EL (cell line): ENCODE measurements at regions not wholly inside any gene's neighbourhood (a gene's known extent, or its start where the extent isn't known, plus 50 kb on each side); places are given as distances from the start of the nearest gene placed in this dataset.
"Not testable (repeated sequence)": the region's sequence is repeated elsewhere in the genome, so short reads cannot be mapped to it uniquely, and the experiment has no call there.

Experiments used
- DNase-seq: peaks from one replicate; pipeline ENCODE4 v3.0.0-alpha.2; 2016

DNA sequence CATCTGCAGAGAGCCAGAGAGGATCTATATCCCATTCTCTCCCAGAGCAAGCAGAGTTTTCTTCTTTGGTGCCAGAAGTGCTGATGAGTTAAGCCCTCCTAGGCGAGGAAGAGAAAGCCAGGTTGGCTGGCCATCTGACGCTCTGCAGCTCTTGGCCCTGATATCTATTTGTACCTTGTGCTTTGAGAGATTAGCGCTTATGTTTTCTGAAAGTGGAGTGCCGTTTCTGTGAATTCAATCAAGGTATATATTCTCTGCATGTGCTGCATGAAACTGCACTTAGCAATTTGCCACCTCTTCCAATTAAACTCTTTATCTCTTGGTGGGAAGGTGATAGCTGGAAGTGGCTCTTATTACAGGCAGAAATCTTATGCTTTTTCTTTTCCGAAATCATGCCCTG is 177.5 kb downstream of the LPIN1 start:
- no peak for DNase-seq

DNA sequence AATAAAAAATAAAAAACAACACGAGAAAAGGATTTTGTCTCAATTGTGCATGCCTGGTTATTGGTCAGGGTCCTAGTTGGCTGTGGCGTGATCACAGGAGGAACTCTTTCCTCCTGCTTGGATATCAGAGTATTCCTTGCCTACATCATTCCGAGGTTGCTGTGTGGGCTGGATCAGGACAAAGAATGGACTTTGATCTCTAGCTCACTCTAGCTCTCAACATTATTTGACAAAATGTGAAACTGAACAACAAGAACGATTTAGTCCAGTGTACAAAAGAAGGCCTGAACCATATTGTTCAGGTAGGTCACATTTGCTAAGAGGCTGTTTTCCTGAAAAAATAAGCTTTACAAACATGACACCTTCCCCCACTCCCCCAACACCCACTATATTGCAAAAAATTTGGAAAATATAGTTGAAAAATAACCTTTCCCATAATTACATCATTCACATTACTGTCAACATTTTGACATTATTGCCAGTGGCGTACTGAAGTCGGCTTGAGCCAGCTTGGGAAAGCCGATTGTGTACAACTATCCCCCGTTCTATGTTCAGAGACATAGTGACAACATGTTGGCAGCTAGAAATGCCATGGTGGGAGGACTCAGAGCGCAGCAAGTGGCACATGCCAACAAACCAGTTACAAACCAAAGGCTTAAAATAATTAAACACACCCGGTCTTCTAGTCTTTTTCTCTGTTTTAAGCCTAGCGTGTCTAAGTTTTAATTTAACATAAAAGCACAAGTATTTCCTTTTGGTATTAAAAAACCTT is 179.0 kb downstream of the LPIN1 start:
- DNase-seq = no peak

DNA sequence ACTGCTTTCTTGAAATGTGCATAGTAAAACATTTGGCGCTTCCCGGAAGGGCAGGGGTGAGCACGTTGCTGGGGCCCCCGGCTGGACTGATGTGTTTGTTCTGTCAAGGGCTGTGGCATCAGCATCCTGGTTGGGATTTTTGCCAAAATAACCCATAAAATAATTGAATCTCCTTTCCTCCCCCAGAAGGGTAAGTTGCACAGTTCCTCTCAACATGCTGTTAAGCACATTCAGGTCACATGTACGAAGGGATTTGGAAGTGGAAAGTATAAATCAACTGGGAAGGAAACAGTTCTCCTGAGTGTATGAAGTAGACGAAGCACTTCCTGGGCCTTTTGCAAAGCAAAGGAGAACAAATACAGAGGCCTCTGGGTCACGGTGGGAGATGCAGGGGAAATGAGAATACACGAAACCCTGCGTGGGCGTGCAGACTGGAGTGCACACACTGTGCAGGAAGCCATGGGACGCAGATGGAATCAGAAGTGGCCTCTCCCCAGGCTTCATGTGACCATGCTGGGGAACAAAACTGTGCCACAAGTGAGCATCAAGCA is 183.9 kb downstream of the LPIN1 start:
- DNase-seq = no peak

DNA sequence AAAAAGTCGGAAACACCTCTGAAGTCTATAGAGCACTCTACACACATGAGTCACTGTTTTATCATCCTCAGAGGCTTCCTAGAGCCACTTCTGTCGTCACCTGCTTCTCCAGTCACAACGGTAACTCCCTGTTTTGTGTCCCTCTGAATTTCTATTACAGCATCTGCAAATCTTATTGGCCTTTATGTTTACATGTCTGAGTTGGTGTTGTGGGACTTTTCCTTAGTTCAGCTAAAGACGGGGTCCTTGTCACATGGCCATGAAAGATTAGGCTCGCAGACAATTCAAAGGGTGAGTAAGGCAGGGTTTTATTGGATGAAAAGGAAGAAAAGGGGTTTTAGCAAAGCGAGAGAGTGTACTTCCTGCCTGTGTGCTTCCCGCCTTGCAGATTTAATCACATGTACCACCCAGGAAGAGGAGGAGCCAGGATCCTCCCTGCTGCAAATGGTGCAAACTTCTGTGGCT is 185.6 kb downstream of the LPIN1 start:
- no peak for DNase-seq

DNA sequence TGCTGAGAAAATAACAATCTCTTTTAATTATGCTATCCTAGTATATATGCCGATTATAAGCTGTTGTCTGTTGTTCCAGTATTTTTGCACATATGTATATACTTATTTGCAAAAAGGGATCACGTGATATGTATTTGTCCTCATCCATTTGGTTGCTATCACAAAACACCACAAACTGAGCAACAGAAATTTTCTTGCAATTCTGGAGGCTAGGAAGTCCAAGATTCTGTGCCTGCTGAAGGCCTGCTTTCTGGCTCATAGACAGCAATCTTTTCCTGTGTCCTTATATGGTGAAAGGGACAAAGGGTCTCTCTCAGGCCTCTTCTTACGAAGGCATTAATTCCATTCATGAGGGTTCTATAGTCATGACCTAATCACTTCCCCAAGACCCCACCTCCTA is 186.5 kb downstream of the LPIN1 start:
- DNase-seq = no peak

DNA sequence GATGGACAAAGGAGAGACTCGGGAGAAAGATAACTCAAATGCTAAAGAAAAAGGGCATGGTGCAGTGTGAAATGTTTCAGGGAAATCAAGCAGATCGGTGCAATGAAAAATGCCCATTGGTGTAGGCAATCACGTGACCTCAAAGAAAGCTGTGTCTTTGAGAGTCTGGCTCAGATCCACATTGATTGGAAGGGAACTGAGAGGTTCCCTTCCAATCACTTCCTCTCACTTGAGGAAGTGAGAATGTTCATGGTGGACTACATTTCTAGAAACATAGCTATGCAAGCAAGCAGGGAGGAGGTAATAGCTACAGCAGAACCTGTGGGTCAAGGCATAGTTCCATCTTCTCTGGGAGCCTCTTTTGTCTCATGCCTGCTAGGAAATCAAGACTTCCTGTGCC is 187.4 kb downstream of the LPIN1 start:
- DNase-seq = no peak

DNA sequence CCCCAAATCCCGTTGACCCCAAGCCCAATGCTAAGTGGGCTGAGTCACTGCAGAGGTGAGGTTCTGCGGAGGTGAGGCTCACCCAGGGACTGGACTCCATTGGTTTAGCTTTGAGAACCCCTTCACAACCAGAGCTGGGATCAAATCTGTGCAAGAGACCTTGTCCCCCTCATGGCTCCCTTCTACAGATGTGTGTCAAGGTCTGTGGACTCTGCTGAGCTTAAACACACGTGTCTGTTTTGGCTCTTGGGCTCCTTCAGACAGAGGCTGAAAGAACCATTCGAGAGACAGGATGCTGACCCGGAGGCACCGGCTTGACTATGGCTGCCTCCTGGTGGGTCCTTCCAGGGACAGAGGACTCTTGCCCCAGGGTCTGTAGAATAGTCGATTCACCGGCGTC is 190.3 kb downstream of the LPIN1 start:
- DNase-seq = no peak

DNA sequence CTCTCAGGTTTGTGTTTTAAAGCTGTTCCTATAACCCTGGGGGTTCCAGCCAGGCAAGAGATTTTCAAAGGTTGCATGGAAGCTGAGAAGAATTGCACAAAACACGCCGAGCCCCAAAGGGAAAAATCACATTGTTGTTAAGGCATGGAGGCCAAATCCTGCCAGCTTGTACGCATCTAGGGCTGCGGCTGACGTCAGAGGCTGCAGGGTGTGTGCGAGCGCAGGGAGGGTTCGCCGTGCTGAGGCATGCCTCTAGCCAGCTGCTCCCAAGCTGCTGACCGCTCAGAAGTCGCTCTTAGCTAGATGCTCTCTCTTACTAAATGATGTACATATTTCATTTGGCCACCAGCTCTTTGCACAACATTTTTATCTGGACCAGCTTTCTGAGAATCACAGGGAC is 191.8 kb downstream of the LPIN1 start:
- no peak for DNase-seq

DNA sequence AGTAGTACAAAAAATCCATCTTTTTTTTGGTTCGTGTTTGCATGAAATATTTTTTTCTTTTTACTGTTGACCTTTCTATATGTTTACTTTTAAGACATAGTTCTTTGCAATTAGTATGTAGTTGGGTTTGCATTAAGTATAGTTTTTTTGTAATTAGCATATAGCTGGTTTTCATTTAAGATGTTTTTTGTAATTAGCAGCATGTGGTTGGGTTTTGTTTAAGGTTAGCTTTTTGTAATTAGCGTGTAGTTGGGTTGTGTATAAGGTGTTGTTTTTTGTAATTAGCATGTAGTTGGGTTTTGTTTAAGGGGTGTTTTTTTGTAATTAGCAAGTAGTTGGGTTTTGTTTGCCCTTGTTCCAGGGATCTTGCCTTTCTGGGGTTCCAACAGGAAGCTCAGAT is 193.1 kb downstream of the LPIN1 start:
- no peak for DNase-seq

DNA sequence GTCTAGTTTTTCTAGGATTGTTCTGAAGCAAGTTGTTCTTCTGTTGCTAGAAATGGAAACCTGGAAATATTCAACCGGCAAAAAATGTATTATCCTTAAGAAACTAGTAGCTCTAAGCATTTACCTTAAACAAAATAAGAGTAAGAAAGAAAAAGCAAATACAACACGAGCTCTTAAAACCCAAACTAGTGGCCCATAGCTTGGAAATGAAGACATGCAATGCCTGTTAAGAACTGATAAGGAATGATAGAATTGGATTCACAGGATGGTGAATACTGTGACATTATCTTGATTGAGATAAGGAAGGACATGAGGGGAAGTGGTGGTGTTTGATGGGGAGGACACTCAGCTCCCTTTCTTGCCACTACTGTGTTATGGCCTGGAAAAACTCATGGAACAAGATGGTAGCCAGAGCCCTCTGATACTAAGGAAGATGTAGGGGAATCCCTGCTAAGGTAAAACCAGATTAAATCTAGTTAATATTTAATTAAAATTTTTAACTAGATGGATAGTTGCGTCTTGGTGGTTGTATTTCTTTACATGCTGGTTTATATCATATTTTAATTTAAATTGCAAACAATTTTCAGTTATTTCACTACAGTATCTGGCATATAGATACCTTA is 193.8 kb downstream of the LPIN1 start:
- DNase-seq = no peak

DNA sequence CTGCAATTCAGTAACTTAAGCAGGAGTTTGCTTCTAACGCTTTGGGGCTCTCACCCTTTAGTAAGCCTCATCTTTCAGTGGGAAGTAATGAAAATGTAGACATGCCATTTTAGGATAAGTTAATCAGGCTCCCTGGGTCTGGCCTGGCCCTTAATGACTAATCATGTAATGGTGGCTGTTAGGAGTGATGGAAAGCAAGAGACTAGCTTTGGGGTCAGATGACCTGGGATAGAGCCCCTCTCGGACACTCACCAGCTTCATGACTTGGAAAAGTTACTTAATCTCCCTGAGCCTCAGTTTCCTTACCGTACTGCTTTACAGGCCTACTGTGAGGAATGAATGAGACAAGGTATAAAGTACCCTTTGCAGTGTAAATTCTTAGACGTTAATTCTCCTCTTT is 194.4 kb downstream of the LPIN1 start:
- no peak for DNase-seq

DNA sequence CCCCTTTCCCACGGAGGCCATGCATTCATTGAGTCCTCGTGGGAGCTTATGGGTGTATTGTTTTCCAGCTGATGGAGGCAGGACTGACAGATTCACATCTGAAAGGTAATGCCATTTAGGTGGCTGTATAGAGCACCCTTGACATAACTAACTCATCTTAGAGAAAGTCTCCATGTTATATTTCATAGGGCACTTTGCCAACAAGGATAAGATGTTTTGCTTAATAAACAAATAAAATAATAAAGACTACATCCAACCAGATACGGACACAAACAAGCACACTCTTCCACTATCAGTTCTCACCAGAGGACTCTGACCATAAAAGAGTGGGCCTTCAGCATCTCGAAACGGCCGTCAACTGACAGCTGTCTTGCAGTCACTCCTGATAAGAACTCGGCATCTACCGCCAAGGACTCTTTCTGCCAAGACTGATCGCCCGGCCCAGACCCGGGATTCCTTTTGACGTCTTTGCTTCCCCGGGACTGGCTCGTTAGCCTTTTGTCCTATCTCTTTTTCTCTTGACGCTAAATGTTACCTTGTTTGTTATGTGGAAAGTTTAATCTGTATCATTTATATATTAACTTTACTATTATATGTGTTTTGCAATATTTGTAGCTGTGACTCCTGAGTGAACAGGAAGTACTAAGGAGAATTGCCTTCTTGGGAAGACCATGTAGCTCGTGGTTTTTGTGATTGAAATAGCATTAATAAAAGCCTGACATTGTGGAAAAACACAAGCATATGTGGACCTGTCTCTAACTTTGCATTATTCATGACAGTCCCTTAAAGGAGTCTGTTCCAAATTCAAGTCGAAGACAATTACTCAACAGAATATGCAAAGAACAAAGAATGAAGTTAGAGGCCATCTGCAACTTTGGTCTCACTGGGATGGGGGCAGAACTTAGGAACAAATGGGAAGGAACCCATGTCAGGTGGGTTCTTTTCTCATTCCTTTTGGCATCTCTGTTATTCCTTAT is 195.1 kb downstream of the LPIN1 start:
- DNase-seq = no peak

DNA sequence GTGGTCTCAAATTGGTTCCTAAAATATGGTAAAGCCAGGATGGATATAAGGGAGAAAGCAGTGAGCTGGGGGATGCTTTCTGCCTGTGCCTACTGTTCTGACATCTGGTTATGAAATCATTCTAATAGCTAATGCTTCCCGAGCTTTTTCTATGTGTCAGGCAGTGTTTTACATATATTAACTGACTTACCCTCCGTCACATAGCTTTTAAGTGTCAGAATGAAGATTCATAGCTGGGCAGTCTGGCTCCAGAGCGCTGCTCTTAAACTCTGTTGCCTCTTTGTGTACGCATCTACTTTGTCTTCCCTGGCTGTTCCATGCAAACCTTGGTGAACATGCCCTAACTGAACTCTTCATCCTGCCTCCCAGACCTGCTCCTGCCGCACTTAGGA is 195.7 kb downstream of the LPIN1 start:
- no peak for DNase-seq

DNA sequence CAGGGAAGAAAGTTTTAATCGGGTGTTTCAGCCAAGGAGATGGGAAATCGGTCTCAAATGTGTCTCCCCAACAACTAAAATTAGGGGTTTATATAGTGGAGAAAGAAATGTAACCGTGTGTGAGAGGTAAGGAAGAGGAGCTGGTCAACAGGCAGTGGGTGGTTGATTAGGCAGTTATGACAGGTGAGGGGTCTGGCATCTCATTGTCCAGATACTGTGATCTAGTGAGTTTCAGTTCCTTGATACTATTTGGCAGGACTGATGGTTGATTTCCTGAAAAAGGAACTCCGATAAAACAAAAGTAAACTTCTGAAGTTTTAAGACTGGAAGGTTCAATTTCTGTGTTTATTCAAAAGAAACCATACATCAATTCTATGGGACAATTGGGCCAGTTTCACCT is 197.9 kb downstream of the LPIN1 start:
- no peak for DNase-seq

DNA sequence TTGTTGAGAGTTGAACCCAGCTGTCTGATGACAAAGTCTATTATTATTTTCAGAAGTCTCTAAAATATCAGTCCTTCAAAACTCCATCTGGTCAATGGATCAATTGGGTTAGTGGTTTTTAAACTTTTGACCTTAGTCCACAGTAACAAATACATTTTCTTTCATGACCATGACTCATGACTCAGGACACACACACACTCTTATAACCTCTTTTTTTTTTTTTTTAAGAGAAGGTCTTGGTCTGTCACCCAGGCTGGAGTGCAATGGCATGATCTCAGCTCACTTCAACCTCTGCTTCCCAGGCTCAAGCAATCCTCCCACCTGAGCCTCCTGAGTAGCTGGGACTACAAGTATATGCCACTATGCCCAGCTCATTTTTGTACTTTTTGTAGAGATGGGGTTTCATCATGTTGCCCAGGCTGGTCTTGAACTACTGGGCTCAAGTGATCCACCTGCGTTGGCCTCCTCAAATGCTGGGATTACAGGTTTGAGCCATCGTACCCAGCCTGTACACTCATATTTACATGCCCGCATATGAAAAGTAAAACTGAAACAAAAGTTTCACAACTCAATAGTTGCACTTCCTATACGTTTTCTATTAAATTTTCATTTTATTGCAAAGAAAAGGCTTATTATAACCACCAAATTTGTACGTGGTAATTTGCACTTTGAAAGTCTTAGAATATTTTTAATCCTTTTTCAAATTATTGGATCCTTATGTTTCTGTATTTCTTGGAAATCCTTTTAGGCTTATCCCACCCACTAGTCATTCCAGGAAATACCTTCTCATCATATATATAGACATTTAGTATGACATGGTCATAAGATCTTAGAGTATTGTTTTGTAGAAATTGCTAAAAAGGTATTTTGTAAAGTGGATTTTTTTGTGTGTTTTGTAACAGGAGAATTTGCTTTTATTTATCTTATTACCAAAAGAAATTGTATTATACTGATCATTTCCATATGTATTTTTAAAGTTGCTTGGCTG is 199.0 kb downstream of the LPIN1 start:
- peak; percentile 4 for DNase-seq

DNA sequence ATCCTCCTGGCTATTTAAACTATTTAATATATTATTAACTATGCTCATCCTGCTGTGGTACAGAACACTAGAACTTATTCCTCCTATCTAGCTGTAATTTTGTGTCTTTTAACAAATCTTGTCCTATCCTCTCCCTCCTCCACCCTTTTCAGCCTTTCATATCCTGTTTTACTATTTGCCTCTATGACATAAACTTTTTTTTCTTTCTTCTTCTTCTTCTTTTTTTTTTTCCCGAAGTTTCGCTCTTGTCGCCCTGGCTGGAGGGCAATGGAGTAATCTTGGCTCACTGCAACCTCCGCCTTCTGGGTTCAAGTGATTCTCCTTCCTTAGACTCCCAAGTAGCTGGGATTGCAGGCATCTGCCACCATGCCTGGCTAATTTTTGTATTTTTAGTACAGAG is 201.5 kb downstream of the LPIN1 start:
- DNase-seq = no peak

DNA sequence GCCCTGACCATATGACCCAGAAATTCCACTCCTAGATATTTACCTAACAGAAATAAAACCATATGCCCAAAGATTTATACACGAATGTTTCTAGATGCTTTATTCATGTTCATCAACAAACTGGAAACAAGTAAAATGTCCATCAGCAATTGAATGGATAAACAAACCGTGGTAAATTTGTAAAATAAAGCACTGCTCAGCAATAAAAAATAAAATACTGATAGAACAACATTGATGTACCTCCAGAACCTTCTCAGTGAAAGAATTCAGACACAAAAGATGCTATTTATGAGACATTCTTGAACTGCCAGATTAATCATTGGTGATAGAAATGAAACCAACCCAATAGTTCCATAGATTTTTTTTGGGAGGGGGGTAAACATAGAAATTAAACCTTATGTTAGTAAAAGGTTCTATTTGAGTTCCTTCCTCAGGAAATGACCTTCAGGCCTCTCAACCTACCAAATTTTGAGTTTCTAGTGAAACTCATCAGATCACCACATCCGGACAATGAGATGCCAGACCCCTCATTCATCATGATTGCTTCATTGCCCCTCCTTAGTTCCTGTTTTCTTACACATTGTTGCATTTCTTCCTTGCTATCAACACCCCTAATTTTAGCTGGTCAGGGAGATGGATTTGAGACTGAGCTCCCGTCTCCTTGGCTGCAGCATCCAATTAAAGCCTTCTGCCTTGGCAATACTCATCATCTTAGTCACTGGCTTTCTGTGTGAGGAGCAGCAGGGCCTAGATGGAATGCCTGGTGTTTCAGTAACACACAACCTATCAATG is 203.5 kb downstream of the LPIN1 start:
- DNase-seq = no peak

DNA sequence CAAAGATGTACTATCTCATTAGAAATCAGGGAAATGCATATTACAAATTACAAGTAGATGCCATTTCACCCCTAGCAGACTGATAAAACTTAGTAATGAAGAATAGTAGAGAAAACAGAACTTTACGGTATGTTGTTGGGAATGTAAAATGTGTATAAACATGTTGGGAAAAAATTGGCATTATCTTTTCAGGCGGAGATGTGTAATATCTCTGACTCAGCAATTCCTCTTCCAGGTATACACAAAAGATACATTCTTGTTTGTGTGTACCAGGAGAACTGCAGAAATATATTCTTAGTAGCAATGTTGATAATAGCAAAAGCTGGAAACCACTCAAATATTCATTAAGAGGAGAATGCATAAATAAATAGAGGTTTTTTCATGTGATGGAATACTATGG is 204.5 kb downstream of the LPIN1 start:
- no peak for DNase-seq

DNA sequence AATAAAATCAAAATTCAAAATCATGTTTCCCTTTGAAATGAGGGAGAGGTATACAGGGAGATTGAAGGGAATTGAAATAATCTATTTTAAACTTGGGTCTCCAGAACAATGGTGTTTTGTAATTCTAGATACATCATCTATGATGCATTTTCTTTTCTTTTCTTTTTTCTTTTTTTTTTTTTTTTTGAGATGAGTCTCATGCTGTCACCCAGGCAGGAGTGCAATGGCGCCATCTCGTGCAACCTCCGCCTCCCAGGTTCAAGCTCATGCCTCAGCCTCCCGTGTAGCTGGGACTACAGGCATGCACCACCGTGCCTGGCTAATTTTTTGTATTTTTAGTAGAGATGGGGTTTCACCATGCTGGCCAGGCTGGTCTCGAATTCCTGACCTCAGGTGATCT is 205.1 kb downstream of the LPIN1 start:
- not testable (repeated sequence) for DNase-seq

DNA sequence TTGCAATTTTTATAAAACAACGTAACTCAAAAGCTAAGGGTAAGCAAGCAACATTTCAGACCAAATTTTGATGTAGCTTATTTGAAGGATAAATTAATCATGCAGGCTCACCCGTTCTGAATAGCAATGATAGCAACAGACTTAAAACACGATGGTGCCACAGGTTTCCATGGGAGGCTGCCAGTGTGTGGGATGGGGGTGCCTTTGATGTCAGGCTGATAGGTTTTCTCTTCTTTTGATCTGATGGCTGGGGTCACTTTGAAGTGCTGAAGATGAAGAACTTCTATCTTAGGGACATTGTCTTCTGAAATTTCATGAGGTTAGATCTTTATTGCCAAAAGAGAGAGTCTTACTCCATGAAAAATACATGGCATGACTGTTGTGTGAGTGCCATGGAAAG is 206.8 kb downstream of the LPIN1 start:
- DNase-seq = no peak

DNA sequence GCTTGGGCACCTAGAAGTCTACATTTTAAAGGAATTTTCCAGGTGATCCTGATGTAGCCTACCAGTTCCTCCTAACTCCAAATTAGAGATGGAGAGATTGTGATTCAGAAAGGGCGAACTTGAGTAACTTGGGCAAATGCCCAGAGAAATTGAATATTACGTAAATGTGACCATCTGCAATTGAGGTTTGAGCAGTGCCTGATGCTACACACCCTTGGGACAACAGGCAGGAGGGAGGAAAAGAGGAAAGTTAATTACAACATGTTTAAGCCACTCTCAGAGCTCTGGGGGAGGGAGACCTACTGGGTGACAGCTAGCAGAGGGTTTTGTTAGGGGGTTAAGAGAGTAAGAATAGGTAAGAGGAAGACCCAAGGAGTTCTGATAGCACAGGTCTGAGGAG is 208.9 kb downstream of the LPIN1 start:
- DNase-seq = peak; percentile 8
